WI38 (cell line): ENCODE measurements at regions not wholly inside any gene's neighbourhood (a gene's known extent, or its start where the extent isn't known, plus 50 kb on each side); places are given as distances from the start of the nearest gene placed in this dataset.
"Not testable (repeated sequence)": the region's sequence is repeated elsewhere in the genome, so short reads cannot be mapped to it uniquely, and the experiment has no call there.

ENCODE experiments used
- H3K4me3 ChIP-seq: 2 replicates; pipeline ENCODE4 v1.5.1; 2011; ENCODE audit warnings: low read depth, mild to moderate bottlenecking, control low read depth, low read length
- TF ChIP-seq, protein P1 (sequence below): IDR thresholded peaks from 2 replicates; pipeline ENCODE4 v1.5.1; 2012; ENCODE audit warnings: low read depth, mild to moderate bottlenecking, control low read depth, low read length

DNA sequence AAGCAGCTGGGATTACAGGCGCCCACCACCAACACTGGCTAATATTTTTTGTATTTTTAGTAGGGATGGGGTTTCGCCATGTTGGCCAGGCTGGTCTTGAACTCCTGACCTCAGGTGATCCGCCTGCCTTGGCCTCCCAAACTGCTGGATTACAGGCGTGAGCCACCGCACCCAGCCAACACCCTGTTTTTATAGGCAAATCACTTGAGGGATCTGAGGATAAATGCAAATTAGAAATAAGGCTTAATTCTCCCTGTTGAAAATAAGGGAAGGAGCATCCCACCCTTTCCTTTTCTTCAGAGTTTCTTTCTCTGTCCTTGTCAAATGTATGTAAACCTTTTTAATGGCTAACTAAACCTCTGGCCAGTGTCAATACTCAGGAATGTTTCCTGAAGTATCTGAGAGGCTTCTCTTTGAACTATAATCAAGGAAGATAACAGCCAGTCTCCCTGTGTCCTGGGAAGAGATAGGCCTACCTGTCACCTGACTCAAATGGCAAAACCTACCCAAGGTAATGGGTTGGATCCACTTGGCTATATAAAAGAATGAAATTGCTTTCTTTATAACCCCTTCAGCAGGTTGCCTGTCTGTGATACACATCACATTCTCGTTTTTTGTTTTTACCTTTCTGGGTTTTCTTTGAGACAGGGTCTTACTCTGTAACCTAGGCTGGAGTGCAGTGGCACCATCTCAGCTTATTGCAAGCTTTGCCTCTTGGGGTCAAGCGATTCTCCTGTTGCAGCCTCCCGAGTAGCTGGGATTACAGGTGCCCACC lies 64.5 kb upstream of the TNFAIP3 start:
- TF ChIP-seq, protein P1, sequence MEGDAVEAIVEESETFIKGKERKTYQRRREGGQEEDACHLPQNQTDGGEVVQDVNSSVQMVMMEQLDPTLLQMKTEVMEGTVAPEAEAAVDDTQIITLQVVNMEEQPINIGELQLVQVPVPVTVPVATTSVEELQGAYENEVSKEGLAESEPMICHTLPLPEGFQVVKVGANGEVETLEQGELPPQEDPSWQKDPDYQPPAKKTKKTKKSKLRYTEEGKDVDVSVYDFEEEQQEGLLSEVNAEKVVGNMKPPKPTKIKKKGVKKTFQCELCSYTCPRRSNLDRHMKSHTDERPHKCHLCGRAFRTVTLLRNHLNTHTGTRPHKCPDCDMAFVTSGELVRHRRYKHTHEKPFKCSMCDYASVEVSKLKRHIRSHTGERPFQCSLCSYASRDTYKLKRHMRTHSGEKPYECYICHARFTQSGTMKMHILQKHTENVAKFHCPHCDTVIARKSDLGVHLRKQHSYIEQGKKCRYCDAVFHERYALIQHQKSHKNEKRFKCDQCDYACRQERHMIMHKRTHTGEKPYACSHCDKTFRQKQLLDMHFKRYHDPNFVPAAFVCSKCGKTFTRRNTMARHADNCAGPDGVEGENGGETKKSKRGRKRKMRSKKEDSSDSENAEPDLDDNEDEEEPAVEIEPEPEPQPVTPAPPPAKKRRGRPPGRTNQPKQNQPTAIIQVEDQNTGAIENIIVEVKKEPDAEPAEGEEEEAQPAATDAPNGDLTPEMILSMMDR, result no peak
- H3K4me3 ChIP-seq, result no peak overlapping the region

DNA sequence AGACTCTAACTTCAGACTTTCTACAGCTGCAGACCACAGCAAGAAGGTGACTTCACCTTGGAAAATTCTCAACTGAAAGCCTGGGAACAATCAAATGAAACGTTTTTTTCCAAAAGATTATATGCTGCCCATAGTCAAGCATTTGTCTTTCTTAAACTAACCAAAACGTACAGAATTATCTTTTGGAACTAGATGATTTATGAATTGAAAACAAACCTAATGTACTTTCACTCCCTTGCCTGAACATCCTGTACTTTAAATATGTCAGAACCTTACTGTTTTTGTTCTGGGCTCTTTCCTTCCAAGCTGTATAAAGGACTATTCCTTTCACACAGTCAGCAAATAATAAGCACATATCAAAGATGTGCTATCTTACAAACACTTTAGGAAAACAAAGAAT lies 62.4 kb upstream of the TNFAIP3 start:
- H3K4me3 ChIP-seq, result no peak overlapping the region
- TF ChIP-seq, protein P1, result no peak

DNA sequence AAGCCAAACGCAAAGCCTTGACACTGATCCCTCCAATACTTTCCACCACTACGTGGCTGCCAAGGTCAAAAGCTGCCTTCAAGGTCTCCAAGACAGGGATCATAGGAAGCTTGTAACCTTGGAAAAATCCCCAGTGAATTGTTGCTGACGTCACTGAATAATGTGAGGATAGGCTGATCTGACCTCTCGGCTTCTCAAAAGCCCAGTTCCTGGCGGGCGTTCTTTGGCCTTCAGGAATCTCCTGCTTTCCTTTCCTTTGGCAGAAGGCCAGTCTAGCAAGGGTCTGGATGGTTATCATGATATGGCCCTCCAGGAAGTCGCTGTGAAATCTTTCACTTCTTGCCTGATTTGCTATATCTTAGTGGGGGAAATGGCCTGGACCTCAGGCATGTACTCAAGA lies 61.4 kb upstream of the TNFAIP3 start:
- H3K4me3 ChIP-seq, result no peak overlapping the region
- TF ChIP-seq, protein P1, result no peak

DNA sequence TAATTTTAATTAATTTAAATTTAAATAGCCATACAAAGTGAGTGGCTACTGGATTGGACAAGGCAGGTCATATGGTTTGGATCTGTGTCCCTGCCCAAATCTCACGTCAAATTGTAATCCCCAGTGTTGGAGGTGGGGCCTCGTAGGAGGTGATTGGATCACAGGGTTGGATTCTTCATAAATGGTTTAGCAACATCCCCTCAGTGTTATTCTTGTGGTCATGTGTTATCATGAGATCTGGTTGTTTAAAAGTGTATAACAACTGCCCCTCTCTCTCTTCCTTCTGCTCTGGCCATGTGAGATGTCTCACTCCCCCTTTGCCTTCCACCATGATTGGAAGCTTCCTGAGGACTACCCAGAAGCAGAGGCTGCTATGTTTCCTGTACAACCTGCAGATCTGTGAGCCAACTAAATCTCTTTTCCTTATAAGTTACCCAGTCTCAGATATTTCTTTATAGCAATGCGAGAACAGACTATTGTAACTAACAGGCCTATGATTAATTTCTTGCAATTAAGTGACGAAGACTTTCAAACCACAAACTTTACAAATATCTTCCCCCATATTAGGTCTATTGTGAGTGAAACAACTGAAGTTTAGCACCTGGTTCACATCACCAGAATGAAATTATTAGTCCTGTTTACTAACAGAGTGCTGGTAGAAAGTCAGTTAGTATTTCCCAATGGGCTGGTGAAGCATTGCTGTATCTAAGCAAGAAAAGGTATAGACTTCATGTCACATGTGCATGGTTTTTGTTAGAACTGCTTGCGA lies 60.0 kb upstream of the TNFAIP3 start:
- no peak overlapping the region for H3K4me3 ChIP-seq
- TF ChIP-seq, protein P1, result no peak

DNA sequence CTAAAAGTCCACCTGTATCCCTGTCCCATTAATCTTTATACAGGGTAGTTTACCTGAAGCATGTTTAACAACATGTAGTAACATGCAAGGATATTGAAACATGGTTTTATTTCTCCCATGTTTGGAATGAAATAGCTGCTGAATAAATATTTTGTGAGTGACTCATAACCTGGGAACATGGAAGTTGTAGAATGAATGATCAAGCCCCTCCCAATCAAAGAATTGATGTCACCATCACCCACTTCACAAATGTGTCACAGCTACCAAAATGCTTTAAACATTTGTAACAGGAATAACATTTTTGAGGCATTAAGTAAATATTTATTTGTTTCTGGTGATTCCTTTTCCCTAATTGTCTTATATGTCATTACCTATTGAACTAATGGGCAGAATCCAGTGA lies 58.9 kb upstream of the TNFAIP3 start:
- TF ChIP-seq, protein P1, result no peak
- no peak overlapping the region for H3K4me3 ChIP-seq

DNA sequence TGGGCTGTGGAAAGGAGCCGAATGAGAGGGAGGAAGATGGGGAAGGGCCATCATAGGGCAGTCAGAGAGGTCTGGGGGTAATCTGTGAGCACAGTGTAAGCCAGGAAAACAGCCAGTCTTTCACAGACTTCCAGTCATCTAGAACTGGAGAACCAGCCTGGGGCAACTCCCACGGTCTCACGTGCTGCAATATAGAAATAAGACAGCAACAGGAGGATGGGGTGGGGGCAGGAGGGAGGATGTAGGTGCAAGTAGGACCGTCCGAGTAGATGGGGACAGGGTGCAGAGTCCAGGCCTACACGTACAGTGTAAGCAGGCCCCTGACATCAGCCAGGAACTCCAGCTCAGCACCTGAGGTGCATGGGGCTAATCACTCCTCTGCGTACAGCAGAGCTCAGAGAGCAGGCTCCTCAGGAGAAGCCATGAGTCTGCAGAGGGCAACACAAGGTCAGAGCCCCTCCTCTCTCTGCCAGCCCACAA lies 58.2 kb upstream of the TNFAIP3 start:
- H3K4me3 ChIP-seq, result no peak overlapping the region
- TF ChIP-seq, protein P1, result no peak

DNA sequence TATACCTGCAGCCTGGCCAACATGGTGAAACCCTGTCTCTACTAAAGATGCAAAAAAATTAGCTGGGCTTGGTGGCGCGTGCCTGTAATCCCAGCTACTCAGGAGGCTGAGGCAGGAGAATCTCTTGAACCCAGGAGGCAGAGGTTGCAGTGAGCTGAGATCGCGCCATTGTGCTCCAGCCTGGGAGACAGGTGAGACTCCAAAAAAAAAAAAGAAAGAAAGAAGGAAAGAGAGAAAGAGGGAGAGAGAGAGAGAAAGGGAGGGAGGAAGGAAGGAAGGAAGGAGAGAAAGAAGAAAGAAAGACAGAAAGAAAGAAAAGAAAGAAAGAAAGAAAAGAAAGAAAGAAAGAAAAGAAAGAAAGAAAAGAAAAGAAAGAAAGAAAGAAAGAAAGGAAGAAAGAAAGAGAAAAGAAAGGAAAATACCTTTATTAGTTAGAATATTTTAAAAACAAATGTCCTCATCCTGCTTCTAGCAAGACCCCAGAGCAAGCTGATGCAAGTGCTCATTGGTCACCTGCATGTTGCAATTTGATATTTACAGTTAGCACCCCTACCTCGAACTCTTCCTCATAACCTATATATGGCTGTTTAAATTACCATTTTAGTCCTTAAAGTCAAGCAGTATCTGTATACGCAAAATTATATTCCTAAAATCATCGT lies 57.0 kb upstream of the TNFAIP3 start:
- not testable (repeated sequence) for H3K4me3 ChIP-seq
